PC-9 (cell line): ENCODE measurements at regions not wholly inside any gene's neighbourhood (a gene's known extent, or its start where the extent isn't known, plus 50 kb on each side); places are given as distances from the start of the nearest gene placed in this dataset.

Source experiments
- CTCF ChIP-seq: fragments of 200-600 bp; sonication (generic); conservative IDR thresholded peaks from 2 replicates; pipeline ENCODE4 v1.6.1; 2017; ENCODE audit warnings: mixed run types, antibody characterized with exemption, mild to moderate bottlenecking, moderate library complexity
- EZH2 ChIP-seq: fragments of 200-600 bp; sonication (generic); IDR thresholded peaks from 2 replicates; pipeline ENCODE4 v1.8.0; 2017; ENCODE audit warnings: antibody characterized with exemption, low read depth

GRCh38 chr5:4549351-4549750 lies 590.8 kb upstream of the ADAMTS16 start:
- TF ChIP-seq CTCF (no peak), EZH2 (no peak)
